Renal pelvis (tissue), 1 donor: ENCODE measurements at regions not wholly inside any gene's neighbourhood (a gene's known extent, or its start where the extent isn't known, plus 50 kb on each side); places are given as distances from the start of the nearest gene placed in this dataset.

Source experiments
- DNase-seq: peaks from one replicate; pipeline ENCODE4 v3.0.0-alpha.2; 2013

- no peak for DNase-seq
Observed at GRCh38 chr1:114342376-114342775, 168.6 kb downstream of the TRIM33 start.

- DNase-seq = peak; percentile 53
Observed at GRCh38 chr1:114341856-114342255, 169.1 kb downstream of the TRIM33 start.

- no peak for DNase-seq
Observed at GRCh38 chr1:114341299-114341698, 169.7 kb downstream of the TRIM33 start.

- no peak for DNase-seq
Observed at GRCh38 chr1:114340892-114341291, 170.1 kb downstream of the TRIM33 start.

GRCh38 chr1:114339379-114339778 is 171.6 kb downstream of the TRIM33 start:
- no peak for DNase-seq

- no peak for DNase-seq
Observed at GRCh38 chr1:114338191-114338890, 172.7 kb downstream of the TRIM33 start.

- DNase-seq = no peak
Observed at GRCh38 chr1:114337417-114337816, 173.6 kb downstream of the TRIM33 start.

- DNase-seq = no peak
Observed at GRCh38 chr1:114336360-114336759, 174.6 kb downstream of the TRIM33 start.

GRCh38 chr1:114335273-114335672 is 175.7 kb downstream of the TRIM33 start:
- no peak for DNase-seq

GRCh38 chr1:114334297-114334696 is 176.7 kb downstream of the TRIM33 start:
- no peak for DNase-seq

GRCh38 chr1:114333690-114334089 is 177.3 kb downstream of the TRIM33 start:
- DNase-seq = no peak

- no peak for DNase-seq
Observed at GRCh38 chr1:114331936-114332335, 178.3 kb upstream of the SYT6 start.

GRCh38 chr1:114330451-114330983 is 176.8 kb upstream of the SYT6 start:
- DNase-seq = no peak

- DNase-seq = no peak
Observed at GRCh38 chr1:114328361-114328904, 174.8 kb upstream of the SYT6 start.

GRCh38 chr1:114324662-114324965 is 170.9 kb upstream of the SYT6 start:
- DNase-seq = no peak

- DNase-seq = no peak
Observed at GRCh38 chr1:114323959-114324661, 170.4 kb upstream of the SYT6 start.

- DNase-seq = no peak
Observed at GRCh38 chr1:114322734-114323133, 169.1 kb upstream of the SYT6 start.

- DNase-seq = no peak
Observed at GRCh38 chr1:114322207-114322606, 168.5 kb upstream of the SYT6 start.

- no peak for DNase-seq
Observed at GRCh38 chr1:114320586-114320985, 166.9 kb upstream of the SYT6 start.

- DNase-seq = no peak
Observed at GRCh38 chr1:114319418-114319817, 165.7 kb upstream of the SYT6 start.

GRCh38 chr1:114318961-114319360 is 165.3 kb upstream of the SYT6 start:
- no peak for DNase-seq

GRCh38 chr1:114316204-114316603 is 162.5 kb upstream of the SYT6 start:
- DNase-seq = no peak

- no peak for DNase-seq
Observed at GRCh38 chr1:114315631-114316030, 162.0 kb upstream of the SYT6 start.
